Natural killer cell treated with Interleukin-12 subunit alpha and Interleukin-12 subunit beta and Interleukin-15 and Interleukin-18, amount 100 ng/mL, for 72 hours (primary cell): ENCODE measurements at regions not wholly inside any gene's neighbourhood (a gene's known extent, or its start where the extent isn't known, plus 50 kb on each side); places are given as distances from the start of the nearest gene placed in this dataset.

Experiments
- ATAC-seq, 2 donors: fragments of 150-1000 bp; cut with Tn5 transposase in 1 of 2; sonication (Bioruptor Pico), chemical (Tn5 transposase) in 1 of 2; 2 replicates each; pipeline ENCODE4 v1.10.0; 2021
- DNase-seq: peaks from one replicate; pipeline ENCODE4 v3.0.0; 2022; ENCODE audit warnings: low spot score
- H3K27ac Mint-ChIP-seq, 2 donors: 1 replicate in 1 of 2; 2 replicates in 1 of 2; pipeline ENCODE4 v1.8.0; 2022; ENCODE audit warnings: mixed read lengths in 2 of 2, mild to moderate bottlenecking in 1 of 2, moderate library complexity in 1 of 2
- H3K27me3 Mint-ChIP-seq, 2 donors: 1 replicate in 1 of 2; 2 replicates in 1 of 2; pipeline ENCODE4 v1.8.0; 2022; ENCODE audit warnings: mixed read lengths in 2 of 2
- H3K36me3 Mint-ChIP-seq: one replicate; pipeline ENCODE4 v1.8.0; 2022; ENCODE audit warnings: mixed read lengths
- H3K4me1 Mint-ChIP-seq, 2 donors: 1 replicate in 1 of 2; 2 replicates in 1 of 2; pipeline ENCODE4 v1.8.0; 2022; ENCODE audit warnings: low read depth in 2 of 2, mixed read lengths in 2 of 2, mild to moderate bottlenecking in 1 of 2
- H3K4me3 Mint-ChIP-seq: one replicate; pipeline ENCODE4 v1.8.0; 2022; ENCODE audit warnings: mixed read lengths
- H3K9me3 Mint-ChIP-seq: 2 replicates; pipeline ENCODE4 v1.8.0; 2022; ENCODE audit warnings: mixed read lengths

DNA sequence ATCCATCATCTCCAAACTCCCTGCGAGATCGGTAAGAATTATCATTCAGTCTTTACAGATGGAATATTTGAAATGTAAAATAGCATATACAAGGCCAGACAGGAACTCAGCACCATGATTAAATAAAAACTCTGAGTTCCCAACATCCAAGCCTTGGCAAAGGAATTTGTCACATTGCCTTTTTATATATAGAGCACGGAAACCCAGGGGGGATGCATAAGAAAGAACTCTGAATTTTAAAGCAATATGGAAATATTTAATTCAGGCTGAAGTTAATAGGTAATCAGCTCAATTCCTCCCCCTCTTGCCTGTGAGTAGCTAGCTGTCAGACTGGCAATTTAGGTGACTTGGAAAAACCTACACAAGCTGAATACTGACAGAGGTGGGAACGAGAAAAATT lies 217.9 kb upstream of the KCNMB2 start:
- H3K4me3 Mint-ChIP-seq, result no peak overlapping the region
- no peaks in the 10 kb centered on the region for H3K4me1 Mint-ChIP-seq
- no peak for ATAC-seq
- H3K9me3 Mint-ChIP-seq, result no peaks in the 10 kb centered on the region
- H3K36me3 Mint-ChIP-seq, result no peaks in the 10 kb centered on the region
- H3K27me3 Mint-ChIP-seq, result peaks cover 6 to 16% of the 10 kb centered on the region in 2 donors
- H3K27ac Mint-ChIP-seq, result no peak overlapping the region
- no peak for DNase-seq

DNA sequence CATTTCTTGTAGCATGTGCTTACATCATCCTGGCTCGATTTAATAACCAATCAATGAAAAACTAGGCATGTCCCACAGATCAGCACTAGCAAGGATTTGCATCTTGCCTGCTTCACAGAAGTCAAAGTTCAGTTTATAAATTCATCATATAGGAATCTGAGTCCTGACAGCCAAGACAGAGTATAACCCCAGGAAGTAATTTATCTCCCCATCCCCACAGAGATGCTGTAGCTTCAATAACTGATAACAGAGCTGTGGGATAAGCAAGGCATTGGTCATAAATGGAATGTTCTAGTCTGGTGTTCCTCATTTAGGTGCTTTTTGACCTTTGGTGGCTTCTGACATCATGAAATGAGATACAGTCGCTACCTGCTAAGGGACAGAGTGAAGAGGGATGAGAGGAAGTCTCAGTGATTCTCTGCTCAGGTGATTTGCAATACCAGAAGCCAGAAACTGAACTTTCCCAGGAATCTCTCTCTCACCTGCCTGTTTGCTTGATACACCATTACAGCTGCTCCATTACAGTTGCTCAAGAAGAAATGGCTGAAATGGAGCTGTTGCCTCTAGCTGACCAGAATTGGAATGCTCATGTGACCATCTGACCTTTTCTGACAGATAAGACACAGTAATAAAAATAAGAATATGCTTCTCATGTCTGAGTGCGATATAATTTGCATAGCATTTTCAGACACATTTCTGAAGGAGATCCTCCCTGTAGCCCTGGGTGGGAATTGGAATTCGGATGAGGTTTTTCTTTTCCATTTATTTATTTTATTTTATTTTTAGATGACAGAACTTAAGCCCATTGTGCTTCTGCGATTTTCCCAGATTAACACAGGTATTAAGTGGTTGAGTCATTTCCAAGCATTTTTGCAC lies 217.1 kb upstream of the KCNMB2 start:
- Mint-ChIP-seq H3K27ac (no peak overlapping the region), H3K36me3 (no peaks in the 10 kb centered on the region), H3K4me1 (no peaks in the 10 kb centered on the region), H3K9me3 (no peaks in the 10 kb centered on the region), H3K4me3 (no peak overlapping the region), H3K27me3 (peaks cover 0 to 9% of the 10 kb centered on the region in 2 donors)
- ATAC-seq, result no peak
- no peak for DNase-seq

DNA sequence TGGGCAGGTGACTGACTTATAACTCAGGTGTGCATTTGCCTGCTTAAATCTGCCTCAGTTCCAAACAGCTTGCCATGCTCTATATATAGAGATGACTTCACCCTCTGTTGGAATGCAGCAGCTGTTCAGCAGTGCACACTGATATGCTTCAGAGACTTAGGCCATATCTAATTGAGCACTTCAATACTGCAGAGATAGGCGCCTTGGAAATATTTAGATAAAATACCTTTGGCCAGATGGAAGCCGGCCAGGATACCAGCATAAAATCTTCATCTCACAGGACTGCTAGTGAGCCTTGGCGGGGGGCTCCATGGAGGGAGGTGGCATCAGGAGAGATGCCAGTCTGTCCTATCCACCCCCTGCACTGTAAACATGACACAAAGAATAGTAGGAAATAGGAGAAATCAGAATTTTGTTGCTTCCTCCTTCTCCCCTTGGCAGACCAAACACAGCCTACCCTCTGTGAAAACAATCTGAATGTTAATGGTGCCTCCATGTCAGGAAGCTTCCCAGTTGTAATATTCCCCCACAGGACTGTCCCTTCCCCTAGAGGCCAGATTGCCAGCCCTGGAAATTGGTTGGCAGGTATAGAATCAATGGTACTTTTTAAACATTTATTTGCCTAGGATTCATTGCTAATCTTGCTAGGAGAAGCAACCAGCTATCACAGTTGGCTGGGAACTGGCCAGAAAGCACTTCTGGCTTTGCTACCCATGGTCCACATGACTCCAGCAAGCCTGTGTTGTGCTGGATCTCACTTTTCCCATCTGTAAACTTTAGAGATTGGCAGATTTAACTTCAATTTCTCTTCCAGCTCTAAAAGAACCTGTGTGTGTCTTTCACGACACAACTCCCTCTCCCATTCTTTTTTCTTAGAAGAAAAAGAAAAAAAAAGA lies 215.5 kb upstream of the KCNMB2 start:
- Mint-ChIP-seq H3K4me3 (no peak overlapping the region), H3K4me1 (no peaks in the 10 kb centered on the region), H3K27me3 (peaks cover 0 to 9% of the 10 kb centered on the region in 2 donors), H3K9me3 (no peaks in the 10 kb centered on the region), H3K36me3 (no peaks in the 10 kb centered on the region), H3K27ac (no peak overlapping the region)
- ATAC-seq, result peak in 1 of 2 donors; percentile 45
- no peak for DNase-seq

- DNase-seq (no peak), ATAC-seq (no peak)
- Mint-ChIP-seq H3K4me1 (no peaks in the 10 kb centered on the region), H3K27ac (no peak overlapping the region), H3K36me3 (no peaks in the 10 kb centered on the region), H3K4me3 (no peak overlapping the region), H3K9me3 (no peaks in the 10 kb centered on the region), H3K27me3 (peaks cover 0 to 9% of the 10 kb centered on the region in 2 donors)
Observed at GRCh38 chr3:178324356-178324755, 211.9 kb upstream of the KCNMB2 start.

- Mint-ChIP-seq H3K4me1 (no peaks in the 10 kb centered on the region), H3K27ac (no peak overlapping the region), H3K36me3 (no peaks in the 10 kb centered on the region), H3K4me3 (no peak overlapping the region), H3K27me3 (peaks cover 0 to 9% of the 10 kb centered on the region in 2 donors), H3K9me3 (no peaks in the 10 kb centered on the region)
- ATAC-seq (no peak), DNase-seq (no peak)
Observed at GRCh38 chr3:178325330-178325729, 210.9 kb upstream of the KCNMB2 start.

GRCh38 chr3:178329936-178330335 lies 206.3 kb upstream of the KCNMB2 start:
- ATAC-seq (no peak), DNase-seq (no peak)
- Mint-ChIP-seq H3K4me3 (no peak overlapping the region), H3K27ac (no peak overlapping the region), H3K36me3 (no peaks in the 10 kb centered on the region), H3K4me1 (no peaks in the 10 kb centered on the region), H3K27me3 (peaks cover 0 to 4% of the 10 kb centered on the region in 2 donors), H3K9me3 (no peaks in the 10 kb centered on the region)

DNA sequence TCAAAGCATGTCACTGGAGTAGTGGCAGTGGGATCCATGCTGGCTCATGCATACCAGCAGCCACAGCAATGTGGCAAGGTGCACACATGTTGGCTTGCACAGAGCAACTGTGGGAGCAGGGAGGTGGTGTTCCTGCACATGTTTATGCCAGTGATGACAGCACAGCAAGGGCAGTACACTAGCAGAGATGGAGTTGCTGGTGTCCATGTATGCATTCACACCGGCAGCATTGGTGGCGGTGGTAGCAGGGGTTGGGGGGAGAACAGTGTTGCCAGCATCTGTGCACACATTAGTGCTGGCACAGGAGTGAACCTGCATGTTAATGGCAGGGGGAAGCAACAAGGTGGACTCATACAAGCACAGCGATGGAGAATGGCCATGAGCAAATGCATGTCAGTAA lies 202.0 kb upstream of the KCNMB2 start:
- peaks cover 3% of the 10 kb centered on the region for H3K9me3 Mint-ChIP-seq
- no peak overlapping the region for H3K4me3 Mint-ChIP-seq
- peak in 1 of 2 donors; percentile 48 for ATAC-seq
- H3K27ac Mint-ChIP-seq, result no peak overlapping the region
- H3K27me3 Mint-ChIP-seq, result peaks cover 0 to 4% of the 10 kb centered on the region in 2 donors
- no peaks in the 10 kb centered on the region for H3K4me1 Mint-ChIP-seq
- H3K36me3 Mint-ChIP-seq, result no peaks in the 10 kb centered on the region
- DNase-seq, result no peak

DNA sequence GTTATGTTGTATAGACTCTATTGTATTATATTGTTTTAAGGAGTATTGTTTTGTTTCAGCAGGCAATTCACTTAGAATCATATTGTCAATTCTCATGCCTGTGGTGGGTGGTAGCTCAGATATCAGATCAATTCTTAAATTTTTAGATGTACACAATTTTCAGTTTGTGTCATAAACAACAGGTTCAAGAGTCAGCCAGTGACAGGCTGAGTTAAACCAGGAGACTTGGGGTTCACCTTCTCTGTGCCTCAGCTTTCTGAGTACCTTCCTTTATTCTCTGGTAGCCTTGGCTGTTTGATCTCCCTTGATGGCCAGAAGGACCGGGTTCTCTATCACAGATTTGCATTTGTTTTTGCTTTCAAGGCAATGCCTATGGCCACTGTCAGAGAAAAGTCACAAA lies 199.9 kb upstream of the KCNMB2 start:
- DNase-seq (no peak), ATAC-seq (no peak)
- Mint-ChIP-seq H3K9me3 (peaks cover 3% of the 10 kb centered on the region), H3K4me3 (no peak overlapping the region), H3K36me3 (no peaks in the 10 kb centered on the region), H3K4me1 (no peaks in the 10 kb centered on the region), H3K27ac (no peak overlapping the region), H3K27me3 (peaks cover 0 to 4% of the 10 kb centered on the region in 2 donors)

GRCh38 chr3:178340506-178340905 lies 195.7 kb upstream of the KCNMB2 start:
- H3K4me1 Mint-ChIP-seq, result no peaks in the 10 kb centered on the region
- no peak for DNase-seq
- H3K4me3 Mint-ChIP-seq, result no peak overlapping the region
- H3K36me3 Mint-ChIP-seq, result no peaks in the 10 kb centered on the region
- no peaks in the 10 kb centered on the region for H3K9me3 Mint-ChIP-seq
- ATAC-seq, result no peak
- H3K27me3 Mint-ChIP-seq, result no peaks in the 10 kb centered on the region
- H3K27ac Mint-ChIP-seq, result no peak overlapping the region

DNA sequence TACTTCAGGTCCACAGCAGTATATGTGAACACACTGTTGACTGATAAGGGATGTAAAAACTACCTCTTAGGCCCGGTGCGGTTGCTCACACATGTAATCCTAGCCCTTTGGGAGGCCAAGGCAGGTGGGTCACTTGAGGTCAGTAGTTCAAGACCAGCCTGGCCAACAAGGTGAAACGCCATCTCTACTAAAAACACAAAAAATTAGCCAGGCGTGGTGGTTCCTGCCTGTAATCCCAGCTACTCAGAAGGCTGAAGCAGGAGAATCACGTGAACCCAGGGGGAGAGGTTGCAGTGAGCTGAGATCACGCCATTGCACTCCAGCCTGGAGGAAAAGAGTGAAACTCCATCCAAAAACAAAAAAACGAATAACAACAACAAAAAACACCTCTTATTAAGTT lies 194.6 kb upstream of the KCNMB2 start:
- Mint-ChIP-seq H3K27ac (no peak overlapping the region), H3K4me3 (no peak overlapping the region), H3K27me3 (no peaks in the 10 kb centered on the region), H3K9me3 (no peaks in the 10 kb centered on the region), H3K4me1 (no peaks in the 10 kb centered on the region), H3K36me3 (no peaks in the 10 kb centered on the region)
- ATAC-seq, result no peak
- no peak for DNase-seq

GRCh38 chr3:178342111-178342510 lies 194.1 kb upstream of the KCNMB2 start:
- DNase-seq, result no peak
- Mint-ChIP-seq H3K9me3 (no peaks in the 10 kb centered on the region), H3K4me1 (no peaks in the 10 kb centered on the region), H3K27ac (no peak overlapping the region), H3K36me3 (no peaks in the 10 kb centered on the region), H3K27me3 (no peaks in the 10 kb centered on the region), H3K4me3 (no peak overlapping the region)
- ATAC-seq, result no peak

GRCh38 chr3:178343433-178344038 lies 192.7 kb upstream of the KCNMB2 start:
- no peaks in the 10 kb centered on the region for H3K9me3 Mint-ChIP-seq
- H3K27ac Mint-ChIP-seq, result no peak overlapping the region
- no peak for DNase-seq
- peaks cover 0 to under 1% of the 10 kb centered on the region in 2 donors for H3K4me1 Mint-ChIP-seq
- no peaks in the 10 kb centered on the region for H3K27me3 Mint-ChIP-seq
- no peak overlapping the region for H3K4me3 Mint-ChIP-seq
- no peaks in the 10 kb centered on the region for H3K36me3 Mint-ChIP-seq
- peak in 1 of 2 donors; percentile 43 for ATAC-seq

- no peaks in the 10 kb centered on the region for H3K36me3 Mint-ChIP-seq
- no peaks in the 10 kb centered on the region for H3K9me3 Mint-ChIP-seq
- peaks cover 7% of the 10 kb centered on the region in 2 donors for H3K4me1 Mint-ChIP-seq
- H3K27me3 Mint-ChIP-seq, result no peaks in the 10 kb centered on the region
- no peak for DNase-seq
- no peak for ATAC-seq
- no peak overlapping the region for H3K4me3 Mint-ChIP-seq
- H3K27ac Mint-ChIP-seq, result no peak overlapping the region
Observed at GRCh38 chr3:178345944-178346343, 190.3 kb upstream of the KCNMB2 start.
